ENCODE measurements at regions not wholly inside any gene's neighbourhood (a gene's known extent, or its start where the extent isn't known, plus 50 kb on each side); places are given as distances from the start of the nearest gene placed in this dataset.

DNA sequence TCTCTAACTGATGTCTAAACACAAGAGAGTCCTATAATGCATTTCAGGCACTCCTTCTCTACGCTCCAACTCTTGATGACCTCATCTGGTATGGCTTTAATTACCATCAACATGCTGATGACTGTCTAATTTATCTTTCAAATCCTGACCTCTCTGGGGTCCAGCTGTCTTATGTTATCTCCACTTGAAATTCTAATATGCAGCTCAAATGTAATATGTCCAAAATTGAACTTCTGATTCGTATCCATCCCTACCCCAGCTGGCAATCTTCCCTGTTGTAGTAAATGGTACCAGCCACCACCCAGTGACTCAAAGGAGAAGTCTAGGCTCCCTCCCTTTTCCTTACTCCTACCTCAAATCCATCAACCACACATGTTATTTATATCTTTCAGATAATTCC, 288.0 kb upstream of the SLC10A2 start:
- no peak overlapping the region for H3K4me3 ChIP-seq (ENCODE audit: low read depth, low read length)
- DNase-seq (ENCODE audit: low read depth) = no peak
- TF ChIP-seq, protein P1, sequence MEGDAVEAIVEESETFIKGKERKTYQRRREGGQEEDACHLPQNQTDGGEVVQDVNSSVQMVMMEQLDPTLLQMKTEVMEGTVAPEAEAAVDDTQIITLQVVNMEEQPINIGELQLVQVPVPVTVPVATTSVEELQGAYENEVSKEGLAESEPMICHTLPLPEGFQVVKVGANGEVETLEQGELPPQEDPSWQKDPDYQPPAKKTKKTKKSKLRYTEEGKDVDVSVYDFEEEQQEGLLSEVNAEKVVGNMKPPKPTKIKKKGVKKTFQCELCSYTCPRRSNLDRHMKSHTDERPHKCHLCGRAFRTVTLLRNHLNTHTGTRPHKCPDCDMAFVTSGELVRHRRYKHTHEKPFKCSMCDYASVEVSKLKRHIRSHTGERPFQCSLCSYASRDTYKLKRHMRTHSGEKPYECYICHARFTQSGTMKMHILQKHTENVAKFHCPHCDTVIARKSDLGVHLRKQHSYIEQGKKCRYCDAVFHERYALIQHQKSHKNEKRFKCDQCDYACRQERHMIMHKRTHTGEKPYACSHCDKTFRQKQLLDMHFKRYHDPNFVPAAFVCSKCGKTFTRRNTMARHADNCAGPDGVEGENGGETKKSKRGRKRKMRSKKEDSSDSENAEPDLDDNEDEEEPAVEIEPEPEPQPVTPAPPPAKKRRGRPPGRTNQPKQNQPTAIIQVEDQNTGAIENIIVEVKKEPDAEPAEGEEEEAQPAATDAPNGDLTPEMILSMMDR (conservative IDR thresholded peaks at IDR 0.05; ENCODE audit: low read depth, low read length) = no peak

DNA sequence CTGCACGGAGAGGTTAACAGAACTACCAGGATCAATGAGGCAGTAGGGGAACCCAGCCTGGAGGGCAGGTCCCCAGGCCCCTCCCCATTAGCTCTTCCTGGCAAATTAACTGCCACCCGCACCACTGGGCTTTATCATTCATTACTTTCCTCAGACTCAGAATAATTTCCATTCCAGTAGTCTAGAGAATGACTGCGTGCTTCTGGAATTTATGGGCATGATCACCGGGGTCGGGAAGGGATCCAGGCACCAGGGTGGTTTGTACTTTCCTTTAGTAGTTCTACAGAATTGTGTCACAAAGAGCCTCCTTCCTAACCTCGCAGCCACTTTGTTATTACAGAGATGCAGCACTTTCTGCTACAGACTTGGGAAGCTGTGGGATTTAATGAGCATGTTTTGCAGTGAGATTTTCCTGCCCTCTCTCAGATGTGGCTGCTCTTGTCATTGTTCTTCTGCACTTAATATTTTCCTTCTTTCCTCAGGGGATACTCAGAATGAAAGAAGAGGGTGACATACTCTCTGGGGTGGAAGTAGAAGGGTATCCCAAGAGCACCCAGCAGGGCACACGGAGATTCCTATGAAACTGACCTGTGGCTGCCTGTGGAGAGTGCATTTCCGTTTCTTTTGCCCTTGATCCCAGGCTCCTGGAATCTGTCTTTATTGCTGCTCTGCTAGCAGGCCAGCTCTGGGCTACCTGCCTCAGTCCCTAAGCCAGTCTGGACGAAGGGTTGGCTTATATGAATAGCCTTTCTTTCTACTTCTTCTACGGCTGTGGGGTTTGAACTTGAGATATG, 285.0 kb upstream of the SLC10A2 start:
- DNase-seq (ENCODE audit: low read depth) = peak; percentile 84
- H3K4me3 ChIP-seq (ENCODE audit: low read depth, low read length) = peak overlapping the region; percentile 25
- TF ChIP-seq, protein P1 (conservative IDR thresholded peaks at IDR 0.05; ENCODE audit: low read depth, low read length) = no peak

DNA sequence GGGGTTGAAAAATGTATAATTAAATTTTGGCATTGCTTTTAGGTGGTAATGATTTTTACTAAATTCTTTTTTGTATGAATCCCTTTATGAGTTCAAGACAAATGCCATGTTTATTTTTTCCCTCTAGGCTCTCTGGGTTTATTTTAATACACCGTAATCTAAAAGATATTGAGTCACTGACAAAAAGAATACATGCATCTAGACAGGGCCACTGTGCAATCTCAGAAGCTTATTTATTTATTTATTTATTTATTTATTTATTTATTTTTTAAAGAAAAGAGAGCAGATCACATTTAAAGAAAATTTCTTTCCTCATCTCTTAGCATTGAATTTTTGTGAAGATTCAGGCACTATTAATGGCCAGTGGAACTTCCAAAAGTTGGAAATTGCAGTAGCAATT, 283.9 kb upstream of the SLC10A2 start:
- TF ChIP-seq, protein P1 (conservative IDR thresholded peaks at IDR 0.05; ENCODE audit: low read depth, low read length) = no peak
- no peak overlapping the region for H3K4me3 ChIP-seq (ENCODE audit: low read depth, low read length)
- DNase-seq (ENCODE audit: low read depth) = no peak

DNA sequence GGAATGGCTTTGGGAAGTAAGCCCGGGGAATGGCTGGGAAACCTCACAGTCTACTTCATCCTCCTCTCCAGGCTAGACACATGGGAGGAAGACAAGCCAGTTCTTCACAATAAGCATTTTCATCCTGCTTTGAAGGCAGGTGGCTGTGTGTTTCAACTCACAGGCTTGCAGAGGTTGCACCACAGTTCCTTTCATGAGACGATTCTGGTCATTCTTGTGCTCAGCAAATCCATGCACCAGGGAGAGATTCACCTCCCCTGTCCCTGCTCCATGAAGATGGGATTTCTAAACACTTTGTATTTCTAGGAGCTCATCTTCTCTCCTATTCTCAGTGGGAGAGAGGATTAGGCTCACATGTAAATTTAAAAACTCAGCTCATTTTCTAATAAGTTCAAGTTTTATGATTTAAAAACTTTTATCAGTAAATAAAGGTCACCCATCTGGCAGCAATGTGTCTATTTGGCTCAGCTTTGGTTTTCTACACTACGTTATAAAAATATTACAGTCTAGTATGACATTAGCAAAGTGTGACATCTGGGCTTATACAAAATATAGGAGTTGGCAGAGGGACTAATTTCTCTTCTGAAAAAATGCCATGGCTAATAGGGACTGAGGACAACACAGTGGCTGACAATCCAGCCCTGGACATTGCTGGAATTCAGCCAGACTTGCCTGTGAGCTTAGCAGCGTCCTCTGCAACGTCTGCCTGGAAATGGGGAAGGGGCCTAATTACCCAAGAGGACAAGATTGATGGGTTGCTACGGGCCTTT, 283.2 kb upstream of the SLC10A2 start:
- TF ChIP-seq, protein P1 (conservative IDR thresholded peaks at IDR 0.05; ENCODE audit: low read depth, low read length) = no peak

DNA sequence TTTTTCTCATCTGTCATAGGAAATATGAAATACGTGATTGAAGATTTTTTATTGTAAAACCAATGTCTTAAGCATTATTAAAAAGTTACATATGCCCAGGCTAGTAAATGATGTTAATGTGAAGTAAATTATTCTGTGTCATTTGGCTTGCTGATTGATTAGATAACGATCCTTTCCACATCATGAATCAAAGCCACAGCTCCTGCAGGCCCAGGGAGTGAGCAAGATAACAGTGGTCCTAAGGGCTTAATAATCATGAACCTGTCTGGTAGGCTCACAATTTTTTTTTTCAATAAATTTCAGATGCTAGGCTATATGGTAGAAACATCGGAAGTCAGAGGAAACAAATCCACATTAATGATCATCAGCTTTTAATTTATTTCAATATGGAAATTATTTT, 269.0 kb upstream of the SLC10A2 start:
- H3K4me3 ChIP-seq (ENCODE audit: low read depth, low read length) = no peak overlapping the region
- TF ChIP-seq, protein P1 (conservative IDR thresholded peaks at IDR 0.05; ENCODE audit: low read depth, low read length) = no peak
- DNase-seq (ENCODE audit: low read depth) = no peak

More for the DNA sequence above, 283.2 kb upstream of the SLC10A2 start:
- no peak overlapping the region for H3K4me3 ChIP-seq (ENCODE audit: low read depth, low read length)
- DNase-seq (ENCODE audit: low read depth) = no peak

DNA sequence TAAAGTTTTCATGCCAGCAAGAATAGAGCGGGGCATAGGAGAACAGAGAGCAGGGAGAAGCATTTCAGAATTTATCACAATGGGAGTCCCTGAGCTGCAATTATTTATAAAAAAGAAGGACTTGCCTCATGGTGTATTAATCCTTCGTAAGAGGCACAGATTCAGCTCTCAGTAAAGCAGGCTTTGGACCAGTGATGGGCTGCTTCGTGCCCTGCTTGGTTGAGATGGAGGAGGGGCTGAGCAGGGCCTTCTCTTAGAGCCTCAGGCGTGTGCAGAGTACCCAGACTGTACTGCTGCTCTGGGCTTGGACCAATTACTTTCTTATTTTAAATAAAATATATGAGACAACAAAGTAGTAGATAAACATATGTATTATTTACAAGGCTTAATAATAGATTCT, 265.7 kb upstream of the SLC10A2 start:
- H3K4me3 ChIP-seq (ENCODE audit: low read depth, low read length) = no peak overlapping the region
- no peak for DNase-seq (ENCODE audit: low read depth)
- TF ChIP-seq, protein P1 (conservative IDR thresholded peaks at IDR 0.05; ENCODE audit: low read depth, low read length) = no peak
